K562 (cell line): ENCODE measurements at regions not wholly inside any gene's neighbourhood (a gene's known extent, or its start where the extent isn't known, plus 50 kb on each side); places are given as distances from the start of the nearest gene placed in this dataset.
A peak's percentile ranks its signal among the peaks of the same experiment; 100 is the strongest.

Source experiments
- PHF20 ChIP-seq: fragments of 450-650 bp; IDR thresholded peaks from 2 replicates; pipeline ENCODE4 v1.6.1; 2018; ENCODE audit not compliant: partially characterized antibody
- POLR2G ChIP-seq: fragments of 200-400 bp; formaldehyde crosslinking; IDR thresholded peaks from 2 replicates; pipeline ENCODE4 v1.6.1; 2017; ENCODE audit warnings: low read depth, mild to moderate bottlenecking, antibody characterized with exemption, low read length, moderate library complexity
- SPI1 ChIP-seq: IDR thresholded peaks from 2 replicates; pipeline ENCODE4 v1.6.1; 2011; ENCODE audit warnings: low read depth, low read length, control low read depth, borderline replicate concordance
- SRSF7 ChIP-seq: fragments of 200-400 bp; formaldehyde crosslinking; optimal IDR thresholded peaks from 2 replicates; pipeline ENCODE3; 2017; ENCODE audit warnings: mild to moderate bottlenecking, low read depth, low read length
- TF ChIP-seq, protein P1 (sequence below): fragments of 450-650 bp; IDR thresholded peaks from 2 replicates; pipeline ENCODE4 v1.6.1; 2016; ENCODE audit warnings: mild to moderate bottlenecking, moderate library complexity
- TF ChIP-seq, protein P2 (sequence below): fragments of 450-650 bp; IDR thresholded peaks from 2 replicates; pipeline ENCODE4 v1.6.1; 2016; ENCODE audit warnings: low read depth
- TF ChIP-seq, protein P3 (sequence below): IDR thresholded peaks from 3 replicates; pipeline ENCODE4 v1.6.1; 2011; ENCODE audit warnings: borderline replicate concordance, mild to moderate bottlenecking; ENCODE audit not compliant: insufficient read length, insufficient read depth

DNA sequence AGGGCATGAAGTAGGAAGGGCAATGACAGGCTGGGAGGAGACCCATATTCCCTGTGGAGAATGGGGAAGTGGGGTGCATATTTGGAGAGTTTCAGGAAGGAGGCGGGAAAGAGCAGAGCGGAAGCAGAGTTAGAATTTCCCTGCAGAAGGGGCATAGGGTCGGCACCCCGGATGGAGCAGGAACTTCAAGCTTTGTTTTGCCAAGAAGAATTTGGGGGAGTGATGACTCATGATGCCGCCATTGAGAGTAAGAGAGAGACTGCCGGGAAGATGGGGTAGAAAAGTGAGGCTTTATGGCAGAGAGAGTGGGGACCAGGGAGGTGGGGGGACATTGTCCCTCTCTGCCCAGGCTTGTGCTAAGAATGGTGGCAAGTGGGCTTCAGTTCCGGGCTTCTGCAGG is 50.3 kb upstream of the EPB41L1 start (continued):
- TF ChIP-seq, protein P1, sequence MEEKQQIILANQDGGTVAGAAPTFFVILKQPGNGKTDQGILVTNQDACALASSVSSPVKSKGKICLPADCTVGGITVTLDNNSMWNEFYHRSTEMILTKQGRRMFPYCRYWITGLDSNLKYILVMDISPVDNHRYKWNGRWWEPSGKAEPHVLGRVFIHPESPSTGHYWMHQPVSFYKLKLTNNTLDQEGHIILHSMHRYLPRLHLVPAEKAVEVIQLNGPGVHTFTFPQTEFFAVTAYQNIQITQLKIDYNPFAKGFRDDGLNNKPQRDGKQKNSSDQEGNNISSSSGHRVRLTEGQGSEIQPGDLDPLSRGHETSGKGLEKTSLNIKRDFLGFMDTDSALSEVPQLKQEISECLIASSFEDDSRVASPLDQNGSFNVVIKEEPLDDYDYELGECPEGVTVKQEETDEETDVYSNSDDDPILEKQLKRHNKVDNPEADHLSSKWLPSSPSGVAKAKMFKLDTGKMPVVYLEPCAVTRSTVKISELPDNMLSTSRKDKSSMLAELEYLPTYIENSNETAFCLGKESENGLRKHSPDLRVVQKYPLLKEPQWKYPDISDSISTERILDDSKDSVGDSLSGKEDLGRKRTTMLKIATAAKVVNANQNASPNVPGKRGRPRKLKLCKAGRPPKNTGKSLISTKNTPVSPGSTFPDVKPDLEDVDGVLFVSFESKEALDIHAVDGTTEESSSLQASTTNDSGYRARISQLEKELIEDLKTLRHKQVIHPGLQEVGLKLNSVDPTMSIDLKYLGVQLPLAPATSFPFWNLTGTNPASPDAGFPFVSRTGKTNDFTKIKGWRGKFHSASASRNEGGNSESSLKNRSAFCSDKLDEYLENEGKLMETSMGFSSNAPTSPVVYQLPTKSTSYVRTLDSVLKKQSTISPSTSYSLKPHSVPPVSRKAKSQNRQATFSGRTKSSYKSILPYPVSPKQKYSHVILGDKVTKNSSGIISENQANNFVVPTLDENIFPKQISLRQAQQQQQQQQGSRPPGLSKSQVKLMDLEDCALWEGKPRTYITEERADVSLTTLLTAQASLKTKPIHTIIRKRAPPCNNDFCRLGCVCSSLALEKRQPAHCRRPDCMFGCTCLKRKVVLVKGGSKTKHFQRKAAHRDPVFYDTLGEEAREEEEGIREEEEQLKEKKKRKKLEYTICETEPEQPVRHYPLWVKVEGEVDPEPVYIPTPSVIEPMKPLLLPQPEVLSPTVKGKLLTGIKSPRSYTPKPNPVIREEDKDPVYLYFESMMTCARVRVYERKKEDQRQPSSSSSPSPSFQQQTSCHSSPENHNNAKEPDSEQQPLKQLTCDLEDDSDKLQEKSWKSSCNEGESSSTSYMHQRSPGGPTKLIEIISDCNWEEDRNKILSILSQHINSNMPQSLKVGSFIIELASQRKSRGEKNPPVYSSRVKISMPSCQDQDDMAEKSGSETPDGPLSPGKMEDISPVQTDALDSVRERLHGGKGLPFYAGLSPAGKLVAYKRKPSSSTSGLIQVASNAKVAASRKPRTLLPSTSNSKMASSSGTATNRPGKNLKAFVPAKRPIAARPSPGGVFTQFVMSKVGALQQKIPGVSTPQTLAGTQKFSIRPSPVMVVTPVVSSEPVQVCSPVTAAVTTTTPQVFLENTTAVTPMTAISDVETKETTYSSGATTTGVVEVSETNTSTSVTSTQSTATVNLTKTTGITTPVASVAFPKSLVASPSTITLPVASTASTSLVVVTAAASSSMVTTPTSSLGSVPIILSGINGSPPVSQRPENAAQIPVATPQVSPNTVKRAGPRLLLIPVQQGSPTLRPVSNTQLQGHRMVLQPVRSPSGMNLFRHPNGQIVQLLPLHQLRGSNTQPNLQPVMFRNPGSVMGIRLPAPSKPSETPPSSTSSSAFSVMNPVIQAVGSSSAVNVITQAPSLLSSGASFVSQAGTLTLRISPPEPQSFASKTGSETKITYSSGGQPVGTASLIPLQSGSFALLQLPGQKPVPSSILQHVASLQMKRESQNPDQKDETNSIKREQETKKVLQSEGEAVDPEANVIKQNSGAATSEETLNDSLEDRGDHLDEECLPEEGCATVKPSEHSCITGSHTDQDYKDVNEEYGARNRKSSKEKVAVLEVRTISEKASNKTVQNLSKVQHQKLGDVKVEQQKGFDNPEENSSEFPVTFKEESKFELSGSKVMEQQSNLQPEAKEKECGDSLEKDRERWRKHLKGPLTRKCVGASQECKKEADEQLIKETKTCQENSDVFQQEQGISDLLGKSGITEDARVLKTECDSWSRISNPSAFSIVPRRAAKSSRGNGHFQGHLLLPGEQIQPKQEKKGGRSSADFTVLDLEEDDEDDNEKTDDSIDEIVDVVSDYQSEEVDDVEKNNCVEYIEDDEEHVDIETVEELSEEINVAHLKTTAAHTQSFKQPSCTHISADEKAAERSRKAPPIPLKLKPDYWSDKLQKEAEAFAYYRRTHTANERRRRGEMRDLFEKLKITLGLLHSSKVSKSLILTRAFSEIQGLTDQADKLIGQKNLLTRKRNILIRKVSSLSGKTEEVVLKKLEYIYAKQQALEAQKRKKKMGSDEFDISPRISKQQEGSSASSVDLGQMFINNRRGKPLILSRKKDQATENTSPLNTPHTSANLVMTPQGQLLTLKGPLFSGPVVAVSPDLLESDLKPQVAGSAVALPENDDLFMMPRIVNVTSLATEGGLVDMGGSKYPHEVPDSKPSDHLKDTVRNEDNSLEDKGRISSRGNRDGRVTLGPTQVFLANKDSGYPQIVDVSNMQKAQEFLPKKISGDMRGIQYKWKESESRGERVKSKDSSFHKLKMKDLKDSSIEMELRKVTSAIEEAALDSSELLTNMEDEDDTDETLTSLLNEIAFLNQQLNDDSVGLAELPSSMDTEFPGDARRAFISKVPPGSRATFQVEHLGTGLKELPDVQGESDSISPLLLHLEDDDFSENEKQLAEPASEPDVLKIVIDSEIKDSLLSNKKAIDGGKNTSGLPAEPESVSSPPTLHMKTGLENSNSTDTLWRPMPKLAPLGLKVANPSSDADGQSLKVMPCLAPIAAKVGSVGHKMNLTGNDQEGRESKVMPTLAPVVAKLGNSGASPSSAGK = no peak
- TF ChIP-seq, protein P2, sequence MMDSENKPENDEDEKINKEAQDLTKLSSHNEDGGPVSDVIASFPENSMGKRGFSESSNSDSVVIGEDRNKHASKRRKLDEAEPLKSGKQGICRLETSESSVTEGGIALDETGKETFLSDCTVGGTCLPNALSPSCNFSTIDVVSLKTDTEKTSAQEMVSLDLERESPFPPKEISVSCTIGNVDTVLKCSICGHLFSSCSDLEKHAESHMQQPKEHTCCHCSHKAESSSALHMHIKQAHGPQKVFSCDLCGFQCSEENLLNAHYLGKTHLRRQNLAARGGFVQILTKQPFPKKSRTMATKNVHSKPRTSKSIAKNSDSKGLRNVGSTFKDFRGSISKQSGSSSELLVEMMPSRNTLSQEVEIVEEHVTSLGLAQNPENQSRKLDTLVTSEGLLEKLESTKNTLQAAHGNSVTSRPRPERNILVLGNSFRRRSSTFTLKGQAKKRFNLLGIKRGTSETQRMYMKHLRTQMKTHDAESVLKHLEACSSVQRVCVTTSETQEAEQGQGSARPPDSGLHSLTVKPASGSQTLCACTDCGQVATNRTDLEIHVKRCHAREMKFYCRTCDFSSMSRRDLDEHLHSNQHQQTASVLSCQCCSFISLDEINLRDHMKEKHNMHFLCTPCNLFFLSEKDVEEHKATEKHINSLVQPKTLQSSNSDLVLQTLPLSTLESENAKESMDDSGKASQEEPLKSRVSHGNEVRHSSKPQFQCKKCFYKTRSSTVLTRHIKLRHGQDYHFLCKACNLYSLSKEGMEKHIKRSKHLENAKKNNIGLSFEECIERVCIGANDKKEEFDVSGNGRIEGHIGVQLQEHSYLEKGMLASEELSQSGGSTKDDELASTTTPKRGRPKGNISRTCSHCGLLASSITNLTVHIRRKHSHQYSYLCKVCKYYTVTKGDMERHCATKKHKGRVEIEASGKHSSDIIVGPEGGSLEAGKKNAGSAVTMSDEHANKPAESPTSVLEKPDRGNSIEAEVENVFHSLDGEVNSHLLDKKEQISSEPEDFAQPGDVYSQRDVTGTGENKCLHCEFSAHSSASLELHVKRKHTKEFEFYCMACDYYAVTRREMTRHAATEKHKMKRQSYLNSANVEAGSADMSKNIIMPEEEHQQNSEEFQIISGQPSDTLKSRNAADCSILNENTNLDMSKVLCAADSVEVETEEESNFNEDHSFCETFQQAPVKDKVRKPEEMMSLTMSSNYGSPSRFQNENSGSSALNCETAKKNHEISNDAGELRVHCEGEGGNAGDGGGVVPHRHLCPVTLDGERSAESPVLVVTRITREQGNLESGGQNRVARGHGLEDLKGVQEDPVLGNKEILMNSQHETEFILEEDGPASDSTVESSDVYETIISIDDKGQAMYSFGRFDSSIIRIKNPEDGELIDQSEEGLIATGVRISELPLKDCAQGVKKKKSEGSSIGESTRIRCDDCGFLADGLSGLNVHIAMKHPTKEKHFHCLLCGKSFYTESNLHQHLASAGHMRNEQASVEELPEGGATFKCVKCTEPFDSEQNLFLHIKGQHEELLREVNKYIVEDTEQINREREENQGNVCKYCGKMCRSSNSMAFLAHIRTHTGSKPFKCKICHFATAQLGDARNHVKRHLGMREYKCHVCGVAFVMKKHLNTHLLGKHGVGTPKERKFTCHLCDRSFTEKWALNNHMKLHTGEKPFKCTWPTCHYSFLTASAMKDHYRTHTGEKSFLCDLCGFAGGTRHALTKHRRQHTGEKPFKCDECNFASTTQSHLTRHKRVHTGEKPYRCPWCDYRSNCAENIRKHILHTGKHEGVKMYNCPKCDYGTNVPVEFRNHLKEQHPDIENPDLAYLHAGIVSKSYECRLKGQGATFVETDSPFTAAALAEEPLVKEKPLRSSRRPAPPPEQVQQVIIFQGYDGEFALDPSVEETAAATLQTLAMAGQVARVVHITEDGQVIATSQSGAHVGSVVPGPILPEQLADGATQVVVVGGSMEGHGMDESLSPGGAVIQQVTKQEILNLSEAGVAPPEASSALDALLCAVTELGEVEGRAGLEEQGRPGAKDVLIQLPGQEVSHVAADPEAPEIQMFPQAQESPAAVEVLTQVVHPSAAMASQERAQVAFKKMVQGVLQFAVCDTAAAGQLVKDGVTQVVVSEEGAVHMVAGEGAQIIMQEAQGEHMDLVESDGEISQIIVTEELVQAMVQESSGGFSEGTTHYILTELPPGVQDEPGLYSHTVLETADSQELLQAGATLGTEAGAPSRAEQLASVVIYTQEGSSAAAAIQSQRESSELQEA = no peak
- TF ChIP-seq SRSF7 = no peak
- TF ChIP-seq POLR2G = no peak
- TF ChIP-seq, protein P3, sequence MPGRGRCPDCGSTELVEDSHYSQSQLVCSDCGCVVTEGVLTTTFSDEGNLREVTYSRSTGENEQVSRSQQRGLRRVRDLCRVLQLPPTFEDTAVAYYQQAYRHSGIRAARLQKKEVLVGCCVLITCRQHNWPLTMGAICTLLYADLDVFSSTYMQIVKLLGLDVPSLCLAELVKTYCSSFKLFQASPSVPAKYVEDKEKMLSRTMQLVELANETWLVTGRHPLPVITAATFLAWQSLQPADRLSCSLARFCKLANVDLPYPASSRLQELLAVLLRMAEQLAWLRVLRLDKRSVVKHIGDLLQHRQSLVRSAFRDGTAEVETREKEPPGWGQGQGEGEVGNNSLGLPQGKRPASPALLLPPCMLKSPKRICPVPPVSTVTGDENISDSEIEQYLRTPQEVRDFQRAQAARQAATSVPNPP = no peak
- no peak for TF ChIP-seq PHF20
- TF ChIP-seq SPI1 = peak; percentile 56; the same call in 1 of the 2 replicates
- TF ChIP-seq, all 486 proteins: peak for 7
